Esophagus squamous epithelium (tissue), 4 donors: ENCODE measurements at regions not wholly inside any gene's neighbourhood (a gene's known extent, or its start where the extent isn't known, plus 50 kb on each side); places are given as distances from the start of the nearest gene placed in this dataset.

Experiments
- CTCF ChIP-seq, 6 experiments: fragments of 450-650 bp in 4 of 6; fragments of 200-600 bp in 2 of 6; sonication (generic) in 2 of 6; IDR thresholded peaks; one replicate each; pipeline ENCODE4 v1.5.1; 2016 to 2019; ENCODE audit warnings: antibody characterized with exemption in 6 of 6, mild to moderate bottlenecking in 4 of 6, moderate library complexity in 4 of 6
- POLR2A ChIP-seq, 4 donors: fragments of 450-650 bp; IDR thresholded peaks; one replicate each; pipeline ENCODE4 v1.6.1; 2017; ENCODE audit warnings: antibody characterized with exemption in 4 of 4, mild to moderate bottlenecking in 4 of 4, moderate library complexity in 3 of 4

DNA sequence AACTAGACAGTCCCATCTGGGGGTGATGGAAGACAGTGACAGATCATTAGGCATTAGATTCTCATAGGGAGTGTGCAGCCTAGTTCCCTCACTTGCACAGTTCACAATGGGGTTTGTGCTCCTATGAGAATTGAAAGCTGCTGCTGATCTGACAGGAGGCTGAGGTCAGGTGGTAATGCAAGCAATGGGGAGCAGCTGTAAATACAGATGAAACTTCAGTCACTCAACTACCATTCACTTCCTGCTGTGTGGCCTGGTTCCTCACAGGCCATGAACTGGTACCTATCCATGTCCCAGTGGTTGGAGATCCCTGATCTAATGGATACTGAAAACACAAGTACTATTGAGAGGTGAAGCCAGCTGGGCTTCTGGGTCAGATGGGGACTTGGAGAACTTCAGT, 72.5 kb downstream of the AGTR2 start:
- TF ChIP-seq CTCF (IDR thresholded peaks at IDR 0.05) (no peak), POLR2A (IDR thresholded peaks at IDR 0.05) (no peak)
